GM19043 (cell line): ENCODE measurements at regions not wholly inside any gene's neighbourhood (a gene's known extent, or its start where the extent isn't known, plus 50 kb on each side); places are given as distances from the start of the nearest gene placed in this dataset.
"Not testable (repeated sequence)": the region's sequence is repeated elsewhere in the genome, so short reads cannot be mapped to it uniquely, and the experiment has no call there.

ENCODE experiments used
- ATAC-seq: cut with Tn5 transposase; IDR thresholded peaks from one replicate; pipeline ENCODE4 v1.9.1; 2021; ENCODE audit warnings: low read depth; ENCODE audit not compliant: unreplicated experiment

DNA sequence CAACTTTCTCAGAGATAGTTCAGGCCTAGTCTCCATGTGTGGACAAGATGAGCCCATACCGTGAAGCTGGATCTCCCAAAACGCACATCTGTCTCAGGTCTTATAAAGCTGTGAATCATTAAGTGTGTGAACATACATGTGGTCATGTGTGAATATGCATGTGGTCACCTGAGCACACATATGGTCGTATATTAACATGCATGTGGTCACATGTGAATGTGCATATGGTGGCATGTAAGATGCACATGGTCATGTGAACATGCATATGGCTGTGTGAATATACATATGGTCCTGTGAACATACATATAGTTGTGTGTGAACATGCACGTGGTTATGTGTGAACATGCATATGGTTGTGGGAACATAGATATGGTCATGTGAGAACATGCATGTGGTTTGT is 172.5 kb upstream of the PZP start:
- no peak for ATAC-seq

DNA sequence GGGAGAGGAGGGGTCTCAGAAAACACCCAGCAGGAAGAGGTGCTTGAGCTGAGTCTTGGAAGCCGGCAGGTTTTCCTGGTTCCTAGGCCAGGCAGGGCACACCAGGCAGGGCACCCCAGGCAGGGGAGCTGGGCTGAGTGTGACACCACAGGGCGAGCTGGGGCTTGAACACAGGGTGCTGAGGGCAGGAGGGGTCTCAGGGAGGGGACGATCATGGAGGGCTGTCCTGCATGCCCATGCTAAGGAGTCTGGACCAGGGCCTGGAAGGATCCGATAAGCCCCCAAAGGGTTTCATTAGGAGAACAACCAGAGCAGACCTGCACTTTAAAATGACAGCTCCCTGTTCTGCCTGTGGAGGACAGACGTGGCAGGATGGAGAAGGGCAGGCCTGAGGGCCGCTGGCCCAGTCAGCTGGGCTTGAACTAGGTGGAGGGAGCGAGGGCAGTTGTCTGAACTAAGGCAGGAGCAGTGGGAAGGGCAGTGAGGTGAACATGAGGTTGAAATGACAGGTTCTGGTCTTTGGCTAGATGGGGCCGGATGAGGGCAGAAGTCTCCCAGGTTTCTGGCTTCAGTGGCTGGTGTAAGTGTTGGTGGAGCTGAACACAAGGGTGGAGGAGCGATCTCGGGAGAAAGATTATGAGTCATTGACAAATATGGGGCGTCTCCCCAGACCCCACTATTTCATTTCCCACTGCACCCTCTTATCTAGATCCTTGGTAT is 171.0 kb upstream of the PZP start:
- ATAC-seq: no peak

DNA sequence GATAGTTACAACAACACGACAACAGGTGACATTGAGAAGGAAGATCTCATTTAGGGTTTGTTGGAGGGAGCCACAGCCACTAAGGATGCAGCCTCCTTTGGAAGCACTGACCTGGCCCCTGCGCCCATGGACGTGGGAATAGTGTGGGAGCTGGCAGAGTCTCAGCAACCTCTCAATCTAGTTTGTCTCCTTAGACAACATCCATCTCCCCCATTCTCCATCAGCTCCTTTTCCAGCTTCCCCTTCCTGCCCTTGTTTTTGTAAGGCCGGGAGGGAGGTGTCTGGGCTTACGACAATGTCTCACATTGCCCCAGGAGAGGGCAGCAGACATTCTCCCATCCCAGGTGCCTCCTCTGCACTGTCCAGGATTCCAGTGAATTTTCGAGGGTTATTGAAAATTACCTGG is 170.2 kb upstream of the PZP start:
- ATAC-seq: no peak

DNA sequence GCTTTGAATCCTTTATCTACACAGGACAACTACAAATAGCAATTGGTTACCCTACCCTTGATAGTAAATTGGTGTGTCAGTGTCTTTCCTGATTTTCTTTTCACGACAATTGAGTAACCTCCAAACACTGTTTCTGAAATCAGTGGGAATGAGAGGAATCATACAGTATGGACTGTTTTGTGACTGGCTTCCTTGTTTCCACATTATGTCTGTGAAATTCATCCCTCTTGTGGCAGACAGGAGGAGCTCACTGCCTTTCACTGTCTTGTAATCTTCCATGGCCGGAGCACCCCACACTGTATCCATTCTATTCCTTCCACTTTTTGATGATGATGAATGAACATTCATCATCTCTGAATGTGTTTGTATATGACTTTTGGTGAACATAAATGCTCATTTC is 164.0 kb upstream of the PZP start:
- ATAC-seq: no peak

DNA sequence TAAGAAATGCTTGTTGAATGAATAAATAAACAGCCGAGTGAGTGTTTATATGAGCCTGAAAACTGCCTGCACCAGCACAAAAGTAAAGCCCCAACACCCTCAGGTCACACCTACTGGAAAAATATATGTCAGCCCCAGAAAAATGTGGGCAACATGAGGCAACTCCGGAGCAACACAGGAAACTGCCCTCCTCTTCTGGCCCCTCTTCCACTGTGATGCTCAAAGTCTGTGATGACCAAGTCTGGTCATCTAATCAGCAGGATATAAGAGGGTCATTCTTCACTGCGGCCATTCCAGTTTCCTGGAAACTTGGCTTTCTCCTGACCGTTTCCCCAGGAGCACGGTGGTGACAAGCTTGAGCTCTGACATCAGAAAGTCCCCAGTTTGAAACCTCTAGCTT is 159.6 kb upstream of the PZP start:
- ATAC-seq: no peak

DNA sequence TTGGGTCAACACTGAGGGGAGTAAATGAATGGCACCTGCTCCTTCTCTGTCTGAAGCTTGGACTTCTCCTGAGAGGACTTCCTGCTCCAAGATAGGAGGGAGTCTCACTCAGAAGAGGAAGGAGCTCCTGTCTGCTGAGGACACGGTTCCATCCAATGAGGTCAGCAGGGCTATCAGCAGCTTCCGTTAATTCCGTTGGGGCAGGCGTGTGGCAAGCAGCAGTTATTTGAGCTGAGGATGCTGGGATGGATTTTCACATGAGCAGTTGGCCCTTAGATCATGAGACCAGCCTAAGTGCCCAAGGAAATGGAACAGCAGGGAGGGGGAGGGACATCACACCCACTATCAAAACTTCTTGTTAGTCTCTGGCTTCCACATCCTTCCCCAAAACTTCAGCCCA is 159.0 kb upstream of the PZP start:
- no peak for ATAC-seq

DNA sequence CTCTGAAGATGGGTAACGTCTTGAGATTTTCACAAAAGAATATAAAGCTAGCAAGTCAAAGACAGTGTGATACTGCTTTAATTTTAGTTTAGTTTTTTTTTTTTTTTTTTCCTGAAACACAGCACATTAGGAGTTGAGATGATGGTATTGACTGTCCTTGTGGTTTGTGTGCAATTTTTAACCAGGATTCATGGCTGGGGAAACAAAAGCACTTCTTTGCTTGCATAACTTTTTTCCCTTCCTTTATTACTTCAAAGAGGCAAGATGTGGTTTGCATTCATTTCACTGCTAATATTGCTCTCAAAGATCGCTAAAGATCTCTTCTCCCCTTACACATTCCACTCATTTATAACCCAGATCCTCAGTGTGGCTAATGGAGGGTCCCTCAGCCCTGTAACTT is 157.1 kb upstream of the PZP start:
- ATAC-seq: no peak

DNA sequence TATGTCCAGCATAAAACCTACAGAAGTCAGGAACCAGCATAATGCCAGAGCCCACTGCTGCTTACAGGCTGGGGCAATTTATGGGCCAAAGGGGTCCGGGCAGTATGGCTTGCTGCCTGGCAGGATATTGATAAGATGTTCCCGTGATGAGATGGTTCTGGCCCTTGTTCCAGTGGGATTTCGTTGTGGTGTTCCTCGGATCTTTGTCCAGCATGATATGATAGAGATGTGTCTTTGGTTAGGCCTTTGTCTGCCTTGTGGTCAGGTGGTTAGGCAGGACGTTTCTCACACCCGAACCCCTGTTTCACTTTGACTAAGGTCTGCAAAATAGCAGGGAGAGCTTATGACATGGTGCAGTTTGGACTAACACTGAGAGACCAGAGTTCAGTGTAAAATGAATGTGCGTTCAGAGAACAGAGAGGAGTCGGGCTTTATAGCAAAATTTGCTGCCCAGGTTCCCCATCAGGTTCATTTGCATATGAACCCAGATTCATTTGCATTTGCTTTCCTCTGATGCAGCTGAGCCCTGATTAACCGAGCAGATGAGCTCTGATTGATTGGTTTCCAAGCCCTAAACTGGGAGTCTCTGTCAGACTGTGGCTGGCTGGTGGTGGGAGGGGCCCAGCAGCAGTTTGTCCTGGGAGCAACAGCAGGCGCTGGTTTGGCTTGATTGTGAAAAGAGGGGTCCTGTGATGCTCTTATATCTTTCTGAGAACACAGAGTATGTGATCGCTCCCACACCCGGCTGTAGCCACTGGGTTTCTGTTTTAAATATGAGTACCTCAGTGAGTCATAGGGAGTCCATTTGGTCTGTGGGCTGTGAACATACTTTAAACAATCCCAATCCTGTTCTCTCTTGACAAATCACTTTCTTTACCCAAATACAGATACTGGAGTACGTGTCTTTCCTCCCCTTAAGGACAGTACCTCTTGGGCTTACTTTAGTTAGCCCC is 156.3 kb upstream of the PZP start:
- peak; percentile 92 for ATAC-seq

DNA sequence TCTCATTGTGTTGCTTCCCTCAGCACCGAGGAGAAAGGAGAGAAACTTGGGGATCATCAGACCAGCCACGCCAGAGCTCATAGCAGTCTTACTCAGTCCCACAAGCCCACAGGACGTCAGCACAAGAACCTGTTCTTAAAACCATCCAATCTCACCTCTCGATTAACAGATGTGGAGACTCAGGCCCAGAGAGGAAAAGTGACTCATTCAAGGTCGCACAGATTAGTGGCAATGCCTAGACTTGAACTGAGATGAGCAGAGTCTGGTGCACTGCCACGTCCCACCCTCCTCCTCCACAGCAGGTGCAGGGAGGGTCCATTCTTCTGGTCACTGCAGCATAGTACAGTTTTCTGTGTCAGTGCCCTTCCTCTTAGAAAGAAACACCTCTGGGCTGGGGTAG is 154.9 kb upstream of the PZP start:
- ATAC-seq: no peak

DNA sequence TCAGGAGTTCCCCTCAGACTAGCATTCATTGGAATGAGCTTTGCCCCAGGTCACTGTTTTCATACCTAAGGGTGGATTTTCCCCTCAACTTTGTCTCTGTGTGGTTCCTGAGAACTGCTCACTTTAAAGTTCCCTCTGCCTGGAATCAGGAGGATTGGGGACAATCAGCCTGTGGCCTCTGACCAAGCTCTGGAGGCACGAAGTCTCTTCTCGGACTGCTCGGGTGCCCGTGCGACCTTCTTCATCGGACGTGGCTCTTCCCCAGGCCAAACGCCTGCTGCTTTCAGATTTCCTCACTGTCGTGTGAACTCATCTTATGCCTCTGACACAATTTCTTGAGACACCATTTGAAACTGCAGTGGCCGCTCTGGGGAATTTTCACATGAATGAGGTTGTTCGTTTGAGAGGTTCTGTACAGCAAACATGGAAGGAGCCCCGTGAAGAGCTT is 153.7 kb upstream of the PZP start:
- ATAC-seq: no peak

DNA sequence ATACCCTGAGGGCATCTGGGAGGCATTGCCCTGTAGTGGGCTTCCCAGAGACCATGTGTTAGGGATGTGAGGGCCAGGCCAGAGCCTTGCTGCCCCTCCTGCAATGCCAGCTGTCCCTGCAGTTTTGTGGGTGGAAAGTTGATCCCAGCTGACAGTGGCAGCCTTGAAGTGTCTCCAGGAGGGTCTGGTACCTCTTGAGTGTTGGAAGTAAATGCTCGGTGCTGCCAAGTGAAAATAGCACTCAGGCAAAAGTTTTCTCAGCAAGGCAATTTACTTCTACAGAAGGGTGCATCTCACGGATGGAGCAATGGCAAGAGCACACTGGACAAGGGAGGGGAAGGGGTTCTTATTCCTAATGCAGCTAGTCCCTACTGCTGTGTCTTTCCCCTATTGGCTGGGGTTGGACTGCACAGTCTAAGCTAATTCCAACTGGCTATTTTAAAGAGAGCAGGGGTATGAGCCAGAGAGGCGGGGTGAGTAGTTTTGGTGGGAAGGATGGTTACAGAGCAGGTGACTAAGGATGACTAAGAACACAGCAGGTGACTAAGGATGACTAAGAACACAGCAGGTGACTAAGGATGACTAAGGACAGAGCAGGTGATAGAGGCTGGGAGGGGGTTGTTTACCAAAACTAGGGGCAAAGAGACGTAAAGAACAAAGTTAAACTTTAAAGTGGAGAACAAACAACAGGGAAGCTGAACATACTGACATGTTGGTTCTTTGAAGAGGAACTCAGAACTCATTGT is 146.0 kb upstream of the PZP start:
- ATAC-seq: not testable (repeated sequence)

DNA sequence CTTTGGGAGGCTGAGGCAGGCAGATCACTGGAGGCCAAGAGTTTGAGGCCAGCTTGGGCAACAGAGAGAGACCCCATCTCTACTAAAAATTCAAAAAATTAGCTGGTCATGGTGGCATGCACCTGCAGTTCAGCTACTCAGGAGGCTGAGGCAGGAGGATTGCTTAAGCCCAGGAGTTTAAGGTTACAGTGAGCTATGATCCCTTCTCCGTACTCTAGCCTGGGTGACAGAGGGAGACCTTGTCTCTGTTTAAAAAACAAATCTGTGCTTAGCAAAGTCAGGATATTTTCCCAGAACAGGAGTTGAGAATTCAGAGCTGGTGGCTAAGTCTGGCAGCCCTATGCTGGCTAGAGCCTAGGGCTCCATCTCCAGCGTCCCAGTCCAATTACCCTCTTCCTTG is 142.9 kb upstream of the PZP start:
- no peak for ATAC-seq

DNA sequence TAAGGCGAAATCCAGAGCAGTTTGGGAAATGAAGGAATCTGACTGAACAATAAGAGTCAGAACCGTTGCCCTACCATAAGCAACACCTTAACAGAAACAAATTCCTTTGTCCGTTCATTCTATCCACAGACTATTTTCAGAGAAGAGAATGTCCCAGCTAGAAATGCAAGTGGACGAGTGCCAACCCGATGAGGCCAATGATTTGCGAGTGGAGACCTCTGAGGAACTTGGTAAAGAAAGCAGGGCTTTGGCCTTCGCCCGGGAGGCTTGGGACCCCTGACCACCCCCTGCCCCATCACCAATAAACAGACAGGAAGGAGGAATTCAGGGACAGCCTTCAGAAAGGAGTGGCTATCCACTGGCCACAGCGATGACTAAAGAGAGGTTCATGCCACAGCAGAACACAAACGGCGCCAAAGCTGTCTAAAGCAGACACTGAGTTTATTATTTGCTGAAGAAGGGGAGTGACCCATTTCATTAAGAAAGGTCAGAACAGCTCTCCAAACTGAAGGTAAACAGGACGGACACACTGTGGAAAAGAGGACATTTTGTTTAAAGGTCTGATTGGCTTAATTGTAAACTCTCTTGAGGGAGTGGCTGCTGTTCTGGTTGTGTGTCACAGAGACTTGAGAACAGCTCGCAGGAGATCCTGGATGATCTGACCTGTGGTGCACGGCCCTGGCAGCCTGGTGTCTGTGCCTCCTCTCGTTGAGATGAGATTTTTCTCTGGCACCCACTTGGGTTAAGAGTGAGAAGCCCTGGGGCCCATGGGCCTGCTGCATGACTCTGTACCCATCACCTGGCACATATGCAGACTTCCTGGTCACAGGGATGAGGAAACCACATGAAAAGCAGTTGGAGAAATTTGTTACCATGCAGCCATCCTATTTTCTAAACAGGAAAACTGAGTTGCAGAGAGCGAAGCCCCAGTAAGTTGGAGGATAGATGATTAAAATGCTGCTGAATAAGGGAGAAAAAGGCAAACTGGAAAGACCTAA is 142.0 kb upstream of the PZP start:
- no peak for ATAC-seq

DNA sequence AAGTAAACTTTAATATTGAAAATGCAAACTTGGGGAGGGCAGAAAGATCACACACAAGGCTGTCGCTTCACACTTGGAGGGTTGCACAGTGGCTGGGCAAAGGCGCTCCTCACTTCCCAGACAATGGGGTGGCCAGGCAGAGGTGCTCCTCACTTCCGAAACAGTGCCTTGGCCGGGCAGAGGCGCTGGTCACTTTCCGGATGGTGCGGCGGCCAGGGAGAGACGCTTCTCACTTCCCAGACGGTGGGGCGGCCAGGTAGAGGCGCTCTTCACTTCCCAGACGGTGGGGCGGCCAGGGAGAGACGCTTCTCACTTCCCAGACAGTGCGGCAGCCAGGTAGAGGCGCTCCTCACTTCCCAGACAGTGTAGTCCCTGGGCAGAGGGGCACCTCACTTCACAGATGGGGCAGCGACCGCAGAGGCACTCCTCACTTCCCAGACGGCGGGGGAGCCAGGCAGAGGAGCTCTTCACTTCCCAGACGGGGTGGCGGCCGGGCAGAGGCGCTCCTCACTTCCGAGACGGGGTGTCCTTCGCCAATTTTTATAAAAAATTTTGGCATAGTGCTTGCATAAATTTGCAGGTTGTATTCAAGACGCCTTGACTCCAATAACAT is 140.8 kb upstream of the PZP start:
- ATAC-seq: no peak

DNA sequence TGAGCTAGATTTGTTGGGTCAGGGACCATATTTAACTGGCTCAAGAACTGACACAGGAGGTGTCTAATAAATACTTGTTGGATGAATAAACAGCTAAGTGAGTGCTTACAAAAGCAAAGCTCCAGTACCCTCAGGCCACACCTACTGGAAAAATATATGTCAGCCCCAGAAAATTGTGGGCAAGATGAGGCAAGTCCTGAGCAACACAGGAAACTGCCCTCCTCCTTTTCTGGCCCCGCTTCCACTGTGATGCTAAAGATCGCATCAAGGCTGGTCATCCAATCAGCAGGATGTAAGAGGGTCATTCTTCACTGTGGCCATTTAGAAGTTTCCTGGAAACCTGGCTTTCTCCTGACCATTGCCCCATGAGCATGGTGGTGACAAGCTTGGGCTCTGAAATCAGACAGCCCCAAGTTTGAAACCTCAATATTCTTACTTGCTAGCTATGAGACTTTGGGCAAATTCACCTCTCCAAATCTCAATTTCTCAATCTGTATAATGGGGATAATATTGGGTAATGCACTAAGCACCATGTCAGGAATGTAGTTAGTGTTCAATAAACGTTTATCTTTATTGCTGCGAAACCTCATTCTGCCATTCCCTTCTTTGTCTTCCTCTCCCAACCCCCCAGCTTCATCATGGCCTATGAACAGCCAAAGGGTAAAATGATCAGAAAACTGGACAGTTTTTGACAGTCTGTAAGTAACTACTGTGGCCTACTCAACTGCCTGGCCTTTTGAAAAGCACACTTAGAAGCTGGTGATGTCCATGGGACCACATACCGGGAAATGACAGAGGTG is 139.3 kb upstream of the PZP start:
- ATAC-seq: no peak

DNA sequence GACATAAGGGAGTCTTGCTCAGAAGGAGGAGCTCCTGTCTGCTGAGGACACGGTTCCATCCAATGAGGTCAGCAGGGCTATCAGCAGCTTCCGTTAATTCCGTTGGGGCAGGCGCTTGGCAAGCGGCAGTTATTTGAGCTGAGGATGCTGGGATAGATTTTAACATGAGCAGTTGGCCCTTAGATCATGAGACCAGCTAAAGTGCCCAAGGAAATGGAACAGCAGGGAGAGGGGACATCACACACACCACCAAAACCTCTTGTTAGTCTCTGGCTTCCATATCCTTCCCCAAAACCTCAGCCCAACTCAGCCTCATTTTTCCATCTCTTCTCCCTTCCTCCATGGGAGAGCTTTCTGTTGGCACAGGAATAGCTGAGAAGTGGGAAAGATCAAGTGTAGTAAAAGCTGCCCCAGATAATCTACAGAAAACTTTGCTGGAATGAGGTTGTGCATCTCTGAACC is 138.7 kb upstream of the PZP start:
- ATAC-seq: no peak

DNA sequence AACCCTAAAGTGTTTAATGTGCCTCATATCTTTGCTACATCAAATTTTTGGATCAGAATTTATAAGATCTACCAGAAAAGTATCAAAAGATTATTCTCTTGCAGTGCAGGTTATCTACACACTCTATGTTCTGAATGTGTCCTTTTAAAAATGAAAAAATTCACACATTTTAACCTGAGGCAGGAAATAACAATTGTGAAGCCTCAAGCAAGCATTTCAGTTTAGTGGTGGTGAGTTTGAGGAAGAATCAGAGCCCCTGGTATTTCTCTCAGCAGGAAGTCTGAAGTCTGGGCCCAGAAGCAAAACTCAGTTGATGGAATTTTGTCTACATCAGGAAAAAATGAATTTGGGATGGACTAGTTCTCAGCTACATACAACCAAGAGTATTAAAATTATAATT is 137.0 kb upstream of the PZP start:
- ATAC-seq: no peak

DNA sequence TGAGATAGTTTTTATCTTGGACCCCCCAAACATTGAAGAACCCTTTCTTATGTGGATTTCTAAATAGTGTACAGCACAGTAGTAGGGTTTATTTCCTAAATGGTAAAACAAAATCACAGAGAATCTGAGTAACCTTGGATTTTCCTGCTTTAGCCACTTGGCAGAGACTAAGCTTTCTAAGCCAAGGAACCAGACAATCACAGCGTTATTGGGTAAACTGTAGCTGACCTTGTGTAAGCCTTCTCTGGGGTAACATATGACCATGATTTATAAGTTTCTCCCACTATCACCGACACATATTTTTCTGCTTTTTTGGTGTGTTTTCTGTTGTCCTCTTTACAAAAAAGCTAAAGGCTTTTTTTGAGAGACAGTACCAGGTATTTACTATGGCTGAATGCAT is 136.3 kb upstream of the PZP start:
- no peak for ATAC-seq

DNA sequence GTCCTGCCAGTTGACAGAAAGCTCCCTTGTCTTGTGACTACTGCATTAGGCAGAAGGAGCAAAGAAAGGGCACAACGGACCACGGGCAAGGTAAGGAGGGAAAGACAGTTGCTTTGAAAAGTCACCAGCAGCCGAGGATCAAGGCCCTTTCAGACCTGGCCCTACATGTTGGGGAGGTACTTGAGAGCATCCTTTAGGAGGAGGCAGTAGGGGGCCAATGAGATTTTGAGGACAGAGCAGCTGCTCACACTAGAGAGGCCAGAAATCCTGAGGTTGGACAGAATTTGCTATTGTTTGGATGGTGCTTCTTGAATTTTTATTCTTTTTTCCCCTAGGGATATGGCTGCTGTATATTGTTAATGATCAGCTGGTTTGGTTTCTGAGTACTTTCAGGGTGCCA is 135.5 kb upstream of the PZP start:
- no peak for ATAC-seq
